NT2/D1 (cell line): ENCODE measurements at regions not wholly inside any gene's neighbourhood (a gene's known extent, or its start where the extent isn't known, plus 50 kb on each side); places are given as distances from the start of the nearest gene placed in this dataset.

Source experiments
- YY1 ChIP-seq: IDR thresholded peaks from 2 replicates; pipeline ENCODE4 v1.6.1; 2011; ENCODE audit not compliant: insufficient read length, insufficient read depth
- ZNF274 ChIP-seq: IDR thresholded peaks from 2 replicates; pipeline ENCODE4 v1.6.1; 2011; ENCODE audit warnings: mild to moderate bottlenecking, low read depth, low read length

- TF ChIP-seq ZNF274 (no peak), YY1 (no peak)
Observed at GRCh38 chr4:3390288-3390811, 51.4 kb upstream of the HGFAC start.
